Astrocyte of the hippocampus (primary cell): ENCODE measurements at regions not wholly inside any gene's neighbourhood (a gene's known extent, or its start where the extent isn't known, plus 50 kb on each side); places are given as distances from the start of the nearest gene placed in this dataset.
"Not testable (repeated sequence)": the region's sequence is repeated elsewhere in the genome, so short reads cannot be mapped to it uniquely, and the experiment has no call there.

Experiments used
- DNase-seq: peaks from one replicate; pipeline ENCODE4 v3.0.0; 2011; ENCODE audit warnings: low read depth, low spot score

DNA sequence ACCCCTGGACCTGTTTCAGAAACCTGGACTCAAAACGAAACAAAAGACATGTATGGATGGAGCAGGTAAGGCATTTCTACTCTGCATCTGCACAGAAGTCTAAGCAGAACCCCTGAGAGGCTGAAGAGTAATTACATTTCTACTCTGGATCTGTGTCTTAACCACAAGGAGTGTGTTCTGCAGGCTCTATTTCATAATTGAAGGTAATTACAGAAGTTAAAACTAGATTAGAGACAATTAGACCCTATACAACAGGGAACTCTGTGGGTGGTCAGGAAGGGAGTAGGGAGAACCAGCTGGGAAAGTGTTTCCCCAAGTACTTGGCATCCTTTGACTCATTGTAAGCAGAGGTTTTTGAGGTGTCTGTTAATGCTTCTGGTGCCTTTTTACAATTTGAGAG lies 69.8 kb downstream of the IGSF1 start:
- DNase-seq, result no peak

DNA sequence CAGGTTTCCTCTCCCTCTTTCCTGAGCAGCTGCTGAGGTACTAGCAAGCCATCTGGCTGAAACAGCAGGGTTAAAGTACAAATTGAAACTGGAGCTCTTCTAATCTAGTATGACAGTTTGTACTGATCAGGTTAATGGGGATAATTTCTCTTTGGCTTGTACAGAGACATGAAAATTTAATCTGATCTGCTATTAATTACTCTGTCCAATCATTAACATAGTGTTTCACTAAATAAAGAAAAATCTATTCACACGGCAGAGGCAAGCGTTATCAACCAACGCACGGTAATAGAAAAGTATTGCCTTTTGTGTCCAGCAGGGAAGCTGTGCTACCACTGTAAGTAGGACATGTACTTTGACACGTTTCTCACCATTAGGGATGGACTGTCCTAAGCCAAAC lies 71.1 kb downstream of the IGSF1 start:
- DNase-seq, result no peak

DNA sequence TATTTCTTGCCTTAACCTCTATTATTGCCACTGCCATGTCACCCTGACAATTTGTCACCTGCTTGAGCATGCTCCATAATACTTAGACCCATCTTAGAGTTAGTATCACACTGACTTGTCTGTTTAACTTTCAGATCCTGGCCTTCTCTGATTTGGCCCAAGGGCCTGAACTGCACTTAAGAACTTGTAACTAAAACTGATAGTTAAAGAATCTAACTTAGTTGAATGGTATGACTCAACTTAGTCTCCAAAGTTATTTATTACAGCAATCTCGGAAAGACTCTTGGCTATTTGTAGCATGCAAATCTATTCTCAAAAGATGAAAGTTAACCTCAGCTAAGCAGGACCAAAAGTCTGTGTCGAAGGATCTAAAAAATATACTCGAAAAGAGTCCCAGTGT lies 72.3 kb downstream of the IGSF1 start:
- DNase-seq, result no peak

DNA sequence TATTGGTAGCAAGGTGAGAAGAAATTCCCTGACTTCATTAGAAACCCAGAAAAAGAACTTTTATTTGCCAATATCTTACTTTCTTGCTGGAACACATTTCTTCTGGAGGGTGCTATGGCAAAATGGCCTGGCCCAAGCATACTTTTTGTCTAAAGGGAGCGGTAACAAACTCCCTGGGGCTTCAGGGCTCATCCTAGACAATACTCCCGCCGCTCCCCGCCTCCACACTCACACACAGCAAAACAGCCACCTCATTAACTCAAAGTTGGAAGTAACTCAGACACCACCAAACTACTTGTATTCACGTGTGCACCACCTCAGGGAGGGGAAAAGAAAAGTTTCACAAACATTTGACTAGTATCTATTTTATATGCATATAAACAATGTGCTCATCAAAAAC lies 75.7 kb downstream of the IGSF1 start:
- no peak for DNase-seq

DNA sequence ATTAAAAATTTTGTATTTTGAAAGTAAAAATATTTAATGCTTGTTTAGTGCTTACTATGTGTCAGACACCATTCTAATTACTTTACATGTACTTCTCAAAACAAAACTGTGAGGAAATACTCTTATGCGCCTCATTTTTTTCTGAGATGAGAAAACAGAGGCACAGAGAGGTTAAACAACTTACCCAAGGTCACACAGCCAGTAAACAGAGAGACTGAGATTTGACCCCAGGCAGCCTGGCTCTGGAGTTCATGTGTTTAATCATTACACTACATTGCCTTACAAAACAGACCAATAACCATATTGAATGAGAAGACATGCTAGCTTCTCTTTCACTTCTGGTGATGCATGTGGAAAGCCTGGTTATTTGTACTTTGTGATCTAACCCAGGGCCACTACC lies 86.3 kb downstream of the IGSF1 start:
- DNase-seq, result no peak

DNA sequence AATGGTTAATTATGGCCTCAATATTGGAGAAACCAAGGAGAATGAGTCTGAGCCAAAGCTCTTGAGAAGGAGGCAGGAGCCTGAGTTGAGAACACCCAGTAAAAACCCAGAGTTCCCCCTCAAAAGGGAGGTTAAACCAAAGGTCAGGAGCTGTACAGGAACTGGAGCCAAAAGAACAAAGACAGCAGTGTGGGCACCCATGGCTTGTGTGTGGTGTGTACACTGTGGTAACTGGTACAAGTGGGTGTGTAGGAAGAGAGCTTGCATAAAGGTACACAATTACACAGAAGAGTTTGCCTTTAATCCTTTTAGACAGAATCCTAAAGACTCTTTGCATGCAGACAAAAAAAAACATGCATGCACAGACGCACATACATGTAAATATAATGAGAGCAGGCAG lies 87.1 kb downstream of the IGSF1 start:
- no peak for DNase-seq

DNA sequence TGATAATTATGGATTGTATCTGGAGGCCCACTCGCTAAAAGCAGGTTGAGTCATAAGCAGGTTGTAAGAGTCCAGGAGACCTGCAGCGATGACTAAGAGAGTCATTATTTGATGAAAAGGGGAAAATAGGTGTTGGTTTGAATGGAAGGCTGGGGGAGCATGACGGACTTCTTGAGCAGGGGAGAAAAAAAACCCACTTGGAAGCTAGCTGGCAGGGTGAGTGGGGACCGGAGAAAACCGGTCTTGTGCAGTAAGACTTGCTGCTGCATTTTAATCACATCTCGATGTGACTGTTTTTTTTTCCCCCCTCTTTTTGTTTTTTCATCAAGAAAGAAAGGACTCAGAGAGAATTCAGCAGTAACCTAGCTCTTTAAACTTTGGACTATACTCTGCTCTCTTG lies 90.0 kb downstream of the IGSF1 start:
- peak; percentile 11 for DNase-seq

DNA sequence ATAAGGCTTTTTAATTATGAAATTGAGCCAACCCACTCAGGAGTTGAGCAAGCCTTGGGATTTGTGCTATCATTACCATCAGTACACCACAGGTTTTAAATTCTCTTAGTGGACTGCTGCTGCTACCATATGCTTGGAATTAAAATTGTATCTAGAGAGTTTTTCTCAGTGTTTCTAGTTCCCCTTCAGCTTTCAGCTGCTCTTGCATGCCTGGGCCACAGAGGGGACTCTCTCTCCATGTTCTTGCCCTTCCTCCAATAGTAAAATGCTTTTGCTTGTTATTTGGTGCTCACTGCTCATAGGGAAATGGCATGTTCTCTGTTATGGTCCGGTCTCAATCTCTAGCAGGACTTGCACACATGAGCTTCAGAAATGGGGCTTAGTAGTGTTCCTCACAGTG lies 101.9 kb downstream of the IGSF1 start:
- DNase-seq, result no peak

DNA sequence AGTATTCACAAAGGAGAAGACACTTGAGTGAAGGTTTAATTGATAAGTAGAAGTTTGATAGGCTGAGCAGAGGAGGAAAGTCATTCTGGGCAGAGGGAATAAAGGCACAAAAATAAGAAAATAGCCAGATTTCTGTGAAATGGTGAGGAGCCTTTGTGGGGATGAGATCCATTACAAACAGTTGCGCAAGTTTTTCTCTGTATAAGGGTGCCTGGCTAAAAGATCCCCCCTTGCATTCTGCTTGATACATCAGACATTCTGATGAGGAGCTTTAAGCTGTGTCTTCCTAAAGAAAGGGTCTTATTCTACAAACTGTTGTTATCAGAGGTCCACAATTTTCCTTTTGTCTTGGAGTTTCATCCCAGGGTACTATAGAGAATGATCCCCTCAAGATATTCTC lies 112.0 kb downstream of the ARHGAP36 start:
- DNase-seq, result no peak

DNA sequence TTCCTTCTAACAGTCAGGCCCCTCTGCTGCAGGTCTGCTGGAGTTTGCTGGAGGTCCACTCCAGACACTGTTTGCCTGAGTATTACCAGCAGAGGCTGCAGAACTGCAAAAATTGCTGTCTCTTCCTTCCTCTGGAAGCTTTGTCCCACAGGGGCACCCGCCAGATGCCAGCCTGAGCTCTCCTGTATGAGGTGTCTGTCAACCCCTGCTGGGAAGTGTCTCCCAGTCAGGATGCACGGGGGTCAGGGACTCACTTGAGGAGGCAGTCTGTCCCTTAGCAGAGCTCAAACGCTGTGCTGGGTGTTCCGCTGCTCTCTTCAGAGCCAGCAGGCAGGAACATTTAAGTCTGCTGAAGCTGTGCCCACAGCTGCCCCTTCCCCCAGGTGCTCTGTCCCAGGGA lies 105.5 kb downstream of the ARHGAP36 start:
- DNase-seq, result not testable (repeated sequence)

DNA sequence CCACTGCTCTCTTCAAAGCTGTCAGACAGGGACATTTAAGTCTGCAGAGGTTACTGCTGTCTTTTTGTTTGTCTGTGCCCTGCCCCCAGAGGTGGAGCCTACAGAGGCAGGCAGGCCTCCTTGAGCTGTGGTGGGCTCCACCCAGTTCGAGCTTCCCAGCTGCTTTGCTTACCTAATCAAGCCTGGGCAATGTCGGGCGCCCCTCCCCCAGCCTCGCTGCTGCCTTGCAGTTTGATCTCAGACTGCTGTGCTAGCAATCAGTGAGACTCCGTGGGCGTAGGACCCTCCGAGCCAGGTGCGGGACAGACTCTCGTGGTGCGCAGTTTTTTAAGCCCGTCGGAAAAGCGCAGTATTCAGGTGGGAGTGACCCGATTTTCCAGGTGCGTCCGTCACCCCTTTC lies 99.5 kb downstream of the ARHGAP36 start:
- DNase-seq, result not testable (repeated sequence)

DNA sequence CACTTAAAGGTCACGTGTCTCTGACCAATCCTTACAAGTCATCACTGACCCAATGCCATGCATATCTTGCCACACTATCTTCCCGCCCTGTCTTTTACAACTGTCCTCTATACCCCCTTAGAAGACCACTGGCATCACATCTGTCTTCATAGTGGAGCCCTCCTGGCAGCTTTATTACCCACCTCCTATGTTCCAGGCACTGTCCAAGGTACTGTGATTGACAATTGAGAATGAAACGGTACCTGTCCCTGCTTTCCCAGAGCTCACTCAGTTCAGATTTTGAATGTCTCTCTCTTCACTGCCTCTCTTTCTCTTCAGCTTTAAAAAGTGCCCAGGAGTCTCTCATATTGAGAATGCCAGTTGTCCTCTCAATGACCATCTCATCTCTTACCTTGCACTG lies 88.6 kb downstream of the ARHGAP36 start:
- DNase-seq, result no peak
